GM12872 (cell line): ENCODE measurements at regions not wholly inside any gene's neighbourhood (a gene's known extent, or its start where the extent isn't known, plus 50 kb on each side); places are given as distances from the start of the nearest gene placed in this dataset.

Experiments used
- TF ChIP-seq, protein P1 (sequence below): IDR thresholded peaks from 3 replicates; pipeline ENCODE4 v1.5.1; 2011; ENCODE audit warnings: low read depth, mild to moderate bottlenecking, low read length, moderate library complexity; ENCODE audit not compliant: insufficient read depth

DNA sequence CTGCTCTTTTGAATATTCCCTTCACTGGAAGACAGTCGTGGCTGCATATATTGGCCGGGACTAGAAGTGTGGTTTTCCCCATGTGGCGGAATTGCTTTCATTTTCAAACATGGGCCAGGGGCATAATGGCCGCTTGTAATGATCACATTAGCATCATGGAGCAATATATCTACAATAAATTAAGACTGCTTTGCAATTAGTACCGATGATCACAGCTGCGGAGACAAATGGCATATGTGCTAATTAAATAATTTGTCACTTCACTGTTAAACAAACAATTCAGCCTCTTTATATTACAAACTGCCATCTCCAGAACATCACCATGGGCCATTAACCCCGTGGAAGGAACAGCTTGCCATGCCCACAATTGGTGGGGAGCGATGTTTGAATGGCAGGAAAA is 68.2 kb upstream of the OLIG2 start:
- TF ChIP-seq, protein P1, sequence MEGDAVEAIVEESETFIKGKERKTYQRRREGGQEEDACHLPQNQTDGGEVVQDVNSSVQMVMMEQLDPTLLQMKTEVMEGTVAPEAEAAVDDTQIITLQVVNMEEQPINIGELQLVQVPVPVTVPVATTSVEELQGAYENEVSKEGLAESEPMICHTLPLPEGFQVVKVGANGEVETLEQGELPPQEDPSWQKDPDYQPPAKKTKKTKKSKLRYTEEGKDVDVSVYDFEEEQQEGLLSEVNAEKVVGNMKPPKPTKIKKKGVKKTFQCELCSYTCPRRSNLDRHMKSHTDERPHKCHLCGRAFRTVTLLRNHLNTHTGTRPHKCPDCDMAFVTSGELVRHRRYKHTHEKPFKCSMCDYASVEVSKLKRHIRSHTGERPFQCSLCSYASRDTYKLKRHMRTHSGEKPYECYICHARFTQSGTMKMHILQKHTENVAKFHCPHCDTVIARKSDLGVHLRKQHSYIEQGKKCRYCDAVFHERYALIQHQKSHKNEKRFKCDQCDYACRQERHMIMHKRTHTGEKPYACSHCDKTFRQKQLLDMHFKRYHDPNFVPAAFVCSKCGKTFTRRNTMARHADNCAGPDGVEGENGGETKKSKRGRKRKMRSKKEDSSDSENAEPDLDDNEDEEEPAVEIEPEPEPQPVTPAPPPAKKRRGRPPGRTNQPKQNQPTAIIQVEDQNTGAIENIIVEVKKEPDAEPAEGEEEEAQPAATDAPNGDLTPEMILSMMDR = no peak

GRCh38 chr21:32958288-32959002 is 67.3 kb upstream of the OLIG2 start:
- TF ChIP-seq, protein P1 = no peak

DNA sequence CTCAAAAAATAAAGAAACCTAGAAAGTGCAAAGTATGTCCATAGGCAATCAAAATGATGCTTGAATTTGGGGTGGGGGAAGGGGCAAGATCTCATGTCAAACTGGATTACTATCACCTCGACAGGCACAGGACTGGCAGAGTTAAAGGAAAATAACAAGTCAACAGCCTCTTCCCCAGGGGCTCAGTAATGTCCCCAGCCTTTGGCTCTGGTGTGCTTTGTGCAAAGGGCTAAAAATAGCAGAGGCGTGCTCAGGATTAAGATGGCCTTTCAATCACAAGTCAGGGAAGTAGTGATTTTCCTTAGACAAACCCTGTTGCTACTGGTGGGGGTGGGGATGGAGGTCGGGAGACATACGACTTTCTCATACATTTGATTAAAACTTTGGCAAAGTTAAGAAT is 63.5 kb upstream of the OLIG2 start:
- TF ChIP-seq, protein P1 = no peak

GRCh38 chr21:32965129-32965680 is 60.5 kb upstream of the OLIG2 start:
- TF ChIP-seq, protein P1 = no peak

GRCh38 chr21:32966120-32966519 is 59.6 kb upstream of the OLIG2 start:
- TF ChIP-seq, protein P1 = no peak

DNA sequence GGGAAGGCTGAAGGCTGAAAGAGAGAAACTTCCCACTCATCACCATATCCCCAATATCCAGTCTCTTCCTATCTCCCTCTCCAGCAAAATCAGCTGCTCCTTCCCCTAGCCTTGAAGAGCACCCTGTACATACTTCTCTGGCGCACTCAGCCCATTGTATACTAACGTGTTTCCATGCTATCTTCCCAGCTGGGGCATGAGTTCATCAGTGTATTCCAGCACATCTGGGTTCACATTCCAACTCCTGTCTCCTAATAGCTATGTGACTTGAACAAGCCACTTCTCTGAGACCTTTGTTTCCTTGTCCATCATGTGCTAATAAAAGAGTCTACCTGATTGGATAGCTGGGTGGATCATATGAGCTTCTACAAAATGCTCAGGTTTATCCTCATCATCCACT is 51.1 kb upstream of the OLIG2 start:
- TF ChIP-seq, protein P1 = no peak

GRCh38 chr21:32975811-32976431 is 49.8 kb upstream of the OLIG2 start:
- TF ChIP-seq, protein P1 = no peak
